ENCODE measurements at regions not wholly inside any gene's neighbourhood (a gene's known extent, or its start where the extent isn't known, plus 50 kb on each side); places are given as distances from the start of the nearest gene placed in this dataset.

DNA sequence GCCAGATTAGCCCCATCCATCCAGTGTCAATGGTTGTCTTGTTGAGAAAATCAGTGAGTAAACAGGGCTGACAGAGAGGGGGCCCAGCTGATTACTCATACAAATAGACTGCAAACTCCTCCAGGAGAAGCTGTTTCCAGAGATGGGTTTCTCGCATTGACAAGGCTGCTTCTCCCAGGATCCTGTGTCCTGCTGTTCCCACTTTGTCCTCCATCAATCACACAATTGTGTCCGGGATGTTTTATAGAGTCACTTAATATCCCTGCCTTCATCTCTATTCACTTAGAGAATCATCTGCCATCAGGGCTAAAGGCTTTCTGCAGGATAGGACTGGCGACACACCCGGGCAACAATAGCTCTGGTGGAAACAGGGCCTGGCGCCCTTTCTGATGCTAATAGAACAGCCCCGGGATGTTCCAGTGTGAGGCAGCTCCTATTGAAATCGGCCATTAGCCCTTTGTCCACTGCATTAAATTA is 71.7 kb upstream of the TBCA start:
- H3K4me1 ChIP-seq (ENCODE audit: control insufficient read depth, insufficient read depth, low read length, poor library complexity, severe bottlenecking) = no peaks in the 10 kb centered on the region
- H3K9me3 ChIP-seq (ENCODE audit: control insufficient read depth, low read length) = no peaks in the 10 kb centered on the region
- no peak for DNase-seq
- H3K4me3 ChIP-seq (ENCODE audit: insufficient read depth, low read depth, low read length, poor library complexity, severe bottlenecking) = no peak overlapping the region
- peaks cover 7% of the 10 kb centered on the region for H3K27me3 ChIP-seq (replicated peaks; ENCODE audit: control insufficient read depth, insufficient read depth, low read length, poor library complexity, severe bottlenecking)
- no peaks in the 10 kb centered on the region for H3K36me3 ChIP-seq (ENCODE audit: control insufficient read depth, insufficient read depth, low read length)
- H3K27ac ChIP-seq (ENCODE audit: insufficient read depth, low read length, poor library complexity, severe bottlenecking) = no peak overlapping the region

DNA sequence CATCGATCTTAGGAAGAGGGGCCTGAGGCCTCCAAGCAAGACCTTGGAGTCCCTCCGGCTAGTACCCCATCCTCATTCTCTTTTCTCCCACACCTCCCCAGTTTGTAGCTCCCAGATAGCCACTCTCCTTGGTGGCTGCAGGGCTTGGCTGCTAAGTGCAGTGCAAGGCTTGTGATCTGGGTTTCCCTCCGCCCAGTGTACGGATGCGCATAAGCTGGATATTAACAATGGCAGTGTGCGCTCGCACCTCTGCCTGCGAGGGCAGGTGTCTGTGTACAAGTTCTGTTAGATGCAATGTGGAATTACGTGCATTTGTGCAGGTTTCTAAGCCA is 71.0 kb upstream of the TBCA start:
- Histone ChIP-seq H3K4me3 (ENCODE audit: insufficient read depth, low read depth, low read length, poor library complexity, severe bottlenecking) (no peak overlapping the region), H3K27me3 (replicated peaks; ENCODE audit: control insufficient read depth, insufficient read depth, low read length, poor library complexity, severe bottlenecking) (peaks cover 7% of the 10 kb centered on the region)

GRCh38 chr5:77846422-77847128 is 70.4 kb upstream of the TBCA start:
- H3K27me3 ChIP-seq (replicated peaks; ENCODE audit: control insufficient read depth, insufficient read depth, low read length, poor library complexity, severe bottlenecking) = peaks cover 7% of the 10 kb centered on the region

More for the DNA sequence above, 71.0 kb upstream of the TBCA start:
- Histone ChIP-seq H3K4me1 (ENCODE audit: control insufficient read depth, insufficient read depth, low read length, poor library complexity, severe bottlenecking) (no peaks in the 10 kb centered on the region), H3K27ac (ENCODE audit: insufficient read depth, low read length, poor library complexity, severe bottlenecking) (no peak overlapping the region), H3K9me3 (ENCODE audit: control insufficient read depth, low read length) (no peaks in the 10 kb centered on the region), H3K36me3 (ENCODE audit: control insufficient read depth, insufficient read depth, low read length) (no peaks in the 10 kb centered on the region)
- DNase-seq = no peak

DNA sequence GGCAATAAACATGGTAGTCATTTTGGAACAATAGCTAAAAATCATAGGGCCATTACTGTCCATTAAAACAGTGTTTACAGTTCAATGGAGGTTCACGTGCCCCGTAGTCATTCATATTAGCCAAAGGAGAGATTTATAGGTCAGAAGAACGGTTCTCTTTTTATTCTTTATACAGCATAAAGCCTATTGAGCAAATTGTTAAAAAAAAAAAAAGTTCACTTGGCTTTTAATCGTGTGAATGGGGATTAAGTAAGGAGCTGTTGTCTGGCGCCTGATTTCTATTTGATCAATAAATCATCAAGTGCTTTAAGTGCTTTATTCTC is 69.1 kb upstream of the TBCA start:
- Histone ChIP-seq H3K27me3 (replicated peaks; ENCODE audit: control insufficient read depth, insufficient read depth, low read length, poor library complexity, severe bottlenecking) (peaks cover 7% of the 10 kb centered on the region), H3K4me1 (ENCODE audit: control insufficient read depth, insufficient read depth, low read length, poor library complexity, severe bottlenecking) (no peaks in the 10 kb centered on the region), H3K9me3 (ENCODE audit: control insufficient read depth, low read length) (no peaks in the 10 kb centered on the region), H3K4me3 (ENCODE audit: insufficient read depth, low read depth, low read length, poor library complexity, severe bottlenecking) (no peak overlapping the region), H3K27ac (ENCODE audit: insufficient read depth, low read length, poor library complexity, severe bottlenecking) (no peak overlapping the region), H3K36me3 (ENCODE audit: control insufficient read depth, insufficient read depth, low read length) (no peaks in the 10 kb centered on the region)
- DNase-seq = no peak

More at GRCh38 chr5:77846422-77847128, 70.4 kb upstream of the TBCA start:
- H3K9me3 ChIP-seq (ENCODE audit: control insufficient read depth, low read length) = no peaks in the 10 kb centered on the region
- H3K27ac ChIP-seq (ENCODE audit: insufficient read depth, low read length, poor library complexity, severe bottlenecking) = no peak overlapping the region
- DNase-seq = no peak
- H3K4me1 ChIP-seq (ENCODE audit: control insufficient read depth, insufficient read depth, low read length, poor library complexity, severe bottlenecking) = no peaks in the 10 kb centered on the region
- H3K4me3 ChIP-seq (ENCODE audit: insufficient read depth, low read depth, low read length, poor library complexity, severe bottlenecking) = no peak overlapping the region
- no peaks in the 10 kb centered on the region for H3K36me3 ChIP-seq (ENCODE audit: control insufficient read depth, insufficient read depth, low read length)

- DNase-seq = no peak
- no peaks in the 10 kb centered on the region for H3K4me1 ChIP-seq (ENCODE audit: control insufficient read depth, insufficient read depth, low read length, poor library complexity, severe bottlenecking)
- peaks cover 7% of the 10 kb centered on the region for H3K27me3 ChIP-seq (replicated peaks; ENCODE audit: control insufficient read depth, insufficient read depth, low read length, poor library complexity, severe bottlenecking)
- no peaks in the 10 kb centered on the region for H3K9me3 ChIP-seq (ENCODE audit: control insufficient read depth, low read length)
- no peak overlapping the region for H3K27ac ChIP-seq (ENCODE audit: insufficient read depth, low read length, poor library complexity, severe bottlenecking)
- no peaks in the 10 kb centered on the region for H3K36me3 ChIP-seq (ENCODE audit: control insufficient read depth, insufficient read depth, low read length)
- no peak overlapping the region for H3K4me3 ChIP-seq (ENCODE audit: insufficient read depth, low read depth, low read length, poor library complexity, severe bottlenecking)
These were observed 68.6 kb upstream of the TBCA start for GRCh38 chr5:77844623-77845323.

- no peak for DNase-seq
- no peak overlapping the region for H3K4me3 ChIP-seq (ENCODE audit: insufficient read depth, low read depth, low read length, poor library complexity, severe bottlenecking)
- H3K27me3 ChIP-seq (replicated peaks; ENCODE audit: control insufficient read depth, insufficient read depth, low read length, poor library complexity, severe bottlenecking) = peaks cover 7% of the 10 kb centered on the region
These were observed 68.2 kb upstream of the TBCA start for GRCh38 chr5:77844373-77844622.

DNA sequence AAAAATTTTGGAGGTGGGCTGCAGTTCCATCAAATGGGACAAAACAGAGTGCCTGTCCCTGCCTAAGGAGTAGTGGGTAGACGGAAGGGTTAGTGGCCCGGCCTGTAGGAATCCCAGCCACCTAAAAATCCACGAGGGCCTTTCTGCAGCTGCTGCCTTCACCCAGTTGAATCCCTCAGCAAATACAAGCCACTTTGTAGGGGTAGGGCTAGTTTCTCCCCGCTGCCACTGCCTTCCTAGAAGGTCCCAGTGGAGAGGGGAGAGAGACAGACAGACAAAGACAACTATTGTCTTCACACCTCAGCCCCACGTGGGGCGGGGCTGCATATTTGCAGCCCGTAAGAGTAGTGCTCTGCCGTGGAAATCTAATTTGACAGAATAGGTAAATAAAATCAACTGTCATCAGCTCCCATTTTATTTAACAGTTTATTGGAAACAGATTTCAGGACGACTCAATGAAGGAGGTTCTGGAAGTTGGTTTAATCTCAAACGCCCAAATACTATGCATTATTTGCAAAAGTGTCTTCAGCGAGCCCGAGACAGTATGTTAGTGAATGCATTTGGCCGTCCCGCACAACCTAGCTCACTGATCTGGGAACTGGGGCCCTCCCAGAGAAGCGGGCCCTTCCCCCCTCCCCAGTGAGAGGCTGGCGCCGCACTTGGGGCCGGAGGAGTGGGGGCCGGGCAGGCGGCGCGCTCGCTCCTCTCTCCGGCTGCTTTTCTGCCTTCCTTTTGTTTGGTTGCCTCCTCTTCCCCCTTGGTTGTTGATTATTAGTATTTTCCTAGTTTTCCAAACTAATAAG is 67.6 kb upstream of the TBCA start:
- no peaks in the 10 kb centered on the region for H3K4me1 ChIP-seq (ENCODE audit: control insufficient read depth, insufficient read depth, low read length, poor library complexity, severe bottlenecking)
- H3K9me3 ChIP-seq (ENCODE audit: control insufficient read depth, low read length) = no peaks in the 10 kb centered on the region
- no peaks in the 10 kb centered on the region for H3K36me3 ChIP-seq (ENCODE audit: control insufficient read depth, insufficient read depth, low read length)
- H3K27me3 ChIP-seq (replicated peaks; ENCODE audit: control insufficient read depth, insufficient read depth, low read length, poor library complexity, severe bottlenecking) = peaks cover 7% of the 10 kb centered on the region
- no peak overlapping the region for H3K4me3 ChIP-seq (ENCODE audit: insufficient read depth, low read depth, low read length, poor library complexity, severe bottlenecking)
- H3K27ac ChIP-seq (ENCODE audit: insufficient read depth, low read length, poor library complexity, severe bottlenecking) = no peak overlapping the region
- no peak for DNase-seq

More at GRCh38 chr5:77844373-77844622, 68.2 kb upstream of the TBCA start:
- H3K36me3 ChIP-seq (ENCODE audit: control insufficient read depth, insufficient read depth, low read length) = no peaks in the 10 kb centered on the region
- no peaks in the 10 kb centered on the region for H3K9me3 ChIP-seq (ENCODE audit: control insufficient read depth, low read length)
- H3K4me1 ChIP-seq (ENCODE audit: control insufficient read depth, insufficient read depth, low read length, poor library complexity, severe bottlenecking) = no peaks in the 10 kb centered on the region
- H3K27ac ChIP-seq (ENCODE audit: insufficient read depth, low read length, poor library complexity, severe bottlenecking) = no peak overlapping the region

GRCh38 chr5:77842243-77842642 is 66.1 kb upstream of the TBCA start:
- Histone ChIP-seq H3K4me1 (ENCODE audit: control insufficient read depth, insufficient read depth, low read length, poor library complexity, severe bottlenecking) (no peaks in the 10 kb centered on the region), H3K36me3 (ENCODE audit: control insufficient read depth, insufficient read depth, low read length) (no peaks in the 10 kb centered on the region), H3K27ac (ENCODE audit: insufficient read depth, low read length, poor library complexity, severe bottlenecking) (no peak overlapping the region), H3K27me3 (replicated peaks; ENCODE audit: control insufficient read depth, insufficient read depth, low read length, poor library complexity, severe bottlenecking) (peaks cover 5% of the 10 kb centered on the region), H3K9me3 (ENCODE audit: control insufficient read depth, low read length) (no peaks in the 10 kb centered on the region), H3K4me3 (ENCODE audit: insufficient read depth, low read depth, low read length, poor library complexity, severe bottlenecking) (no peak overlapping the region)
- no peak for DNase-seq

GRCh38 chr5:77841616-77842015 is 65.5 kb upstream of the TBCA start:
- Histone ChIP-seq H3K27ac (ENCODE audit: insufficient read depth, low read length, poor library complexity, severe bottlenecking) (no peak overlapping the region), H3K27me3 (replicated peaks; ENCODE audit: control insufficient read depth, insufficient read depth, low read length, poor library complexity, severe bottlenecking) (peaks cover 5% of the 10 kb centered on the region), H3K4me1 (ENCODE audit: control insufficient read depth, insufficient read depth, low read length, poor library complexity, severe bottlenecking) (no peaks in the 10 kb centered on the region), H3K4me3 (ENCODE audit: insufficient read depth, low read depth, low read length, poor library complexity, severe bottlenecking) (no peak overlapping the region), H3K9me3 (ENCODE audit: control insufficient read depth, low read length) (no peaks in the 10 kb centered on the region), H3K36me3 (ENCODE audit: control insufficient read depth, insufficient read depth, low read length) (no peaks in the 10 kb centered on the region)
- DNase-seq = no peak

DNA sequence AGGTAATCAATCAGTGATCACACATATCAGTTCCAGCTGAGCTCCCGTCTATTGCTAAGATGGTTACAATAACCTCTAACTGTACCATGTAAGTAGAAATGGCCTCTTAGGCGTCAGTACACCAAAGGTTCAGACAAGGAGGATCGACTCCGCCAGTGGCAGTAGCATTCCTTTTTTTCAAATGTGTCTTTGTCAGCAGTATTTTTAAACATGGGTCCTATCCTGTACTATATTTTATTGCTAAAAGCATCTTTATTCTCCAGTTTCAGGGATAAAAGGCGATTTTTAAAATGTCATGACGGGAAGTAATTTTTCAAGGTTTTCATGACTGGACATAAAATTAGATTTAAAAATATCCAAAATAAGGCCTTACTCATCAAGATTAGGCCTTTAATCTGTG is 64.8 kb upstream of the TBCA start:
- Histone ChIP-seq H3K4me1 (ENCODE audit: control insufficient read depth, insufficient read depth, low read length, poor library complexity, severe bottlenecking) (no peaks in the 10 kb centered on the region), H3K27me3 (replicated peaks; ENCODE audit: control insufficient read depth, insufficient read depth, low read length, poor library complexity, severe bottlenecking) (peaks cover 5% of the 10 kb centered on the region), H3K27ac (ENCODE audit: insufficient read depth, low read length, poor library complexity, severe bottlenecking) (no peak overlapping the region), H3K9me3 (ENCODE audit: control insufficient read depth, low read length) (no peaks in the 10 kb centered on the region), H3K4me3 (ENCODE audit: insufficient read depth, low read depth, low read length, poor library complexity, severe bottlenecking) (no peak overlapping the region), H3K36me3 (ENCODE audit: control insufficient read depth, insufficient read depth, low read length) (no peaks in the 10 kb centered on the region)
- DNase-seq = no peak
